ENCODE measurements at regions not wholly inside any gene's neighbourhood (a gene's known extent, or its start where the extent isn't known, plus 50 kb on each side); places are given as distances from the start of the nearest gene placed in this dataset.

DNA sequence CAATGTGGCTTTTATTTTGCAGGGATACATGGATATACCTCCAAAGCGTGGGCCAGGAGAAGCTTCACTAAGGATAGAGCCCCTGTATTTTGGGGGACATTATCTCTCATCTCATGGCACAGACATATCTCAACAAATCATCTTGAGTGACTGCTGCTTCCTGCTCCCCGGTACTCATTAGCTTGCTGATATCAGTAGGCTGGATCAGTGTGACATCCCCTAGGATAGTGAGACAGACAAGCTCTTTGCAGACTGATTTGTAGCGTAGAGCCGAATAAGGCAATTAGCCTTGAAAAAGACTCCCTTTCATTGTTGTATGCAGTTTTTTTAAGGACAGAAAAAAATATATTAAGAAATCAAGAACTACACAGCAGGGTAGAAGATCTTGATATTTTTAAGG, 237.7 kb upstream of the CDH9 start:
- DNase-seq, result no peak

GRCh38 chr5:27275345-27275744, 237.0 kb upstream of the CDH9 start:
- no peak for DNase-seq

GRCh38 chr5:27269766-27270165, 231.4 kb upstream of the CDH9 start:
- DNase-seq, result no peak

DNA sequence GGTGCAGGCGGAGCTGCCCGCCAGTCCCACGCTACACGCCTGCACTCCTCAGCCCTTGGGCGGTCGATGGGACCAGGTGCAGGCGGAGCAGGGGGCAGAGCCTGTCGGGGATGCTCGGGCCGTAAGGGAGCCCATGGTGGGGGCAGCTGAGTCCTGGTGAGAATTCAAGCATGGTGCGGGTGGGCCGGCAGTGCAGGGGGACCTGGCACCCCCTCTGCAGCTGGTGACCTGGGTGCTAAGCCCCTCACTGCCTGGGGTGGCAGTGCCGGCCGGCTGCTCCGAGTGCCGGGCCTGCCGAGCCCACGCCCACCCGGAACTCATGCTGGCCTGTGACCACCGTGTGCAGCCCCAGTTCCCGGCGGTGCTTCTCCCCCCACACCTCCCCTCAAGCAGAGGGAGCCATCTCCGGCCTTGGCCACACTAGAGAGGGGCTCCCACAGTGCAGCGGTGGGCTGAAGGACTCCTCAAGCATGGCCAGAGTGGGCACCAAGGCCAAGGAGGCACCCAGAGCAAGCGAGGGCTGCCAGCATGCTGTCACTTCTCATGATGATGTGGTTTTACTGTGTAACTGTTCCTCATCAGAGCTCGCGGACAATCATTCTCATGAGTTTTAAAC, 228.9 kb upstream of the CDH9 start:
- DNase-seq, result no peak

GRCh38 chr5:27266184-27266583, 227.8 kb upstream of the CDH9 start:
- DNase-seq, result no peak

GRCh38 chr5:27257696-27258095, 219.3 kb upstream of the CDH9 start:
- DNase-seq, result no peak

DNA sequence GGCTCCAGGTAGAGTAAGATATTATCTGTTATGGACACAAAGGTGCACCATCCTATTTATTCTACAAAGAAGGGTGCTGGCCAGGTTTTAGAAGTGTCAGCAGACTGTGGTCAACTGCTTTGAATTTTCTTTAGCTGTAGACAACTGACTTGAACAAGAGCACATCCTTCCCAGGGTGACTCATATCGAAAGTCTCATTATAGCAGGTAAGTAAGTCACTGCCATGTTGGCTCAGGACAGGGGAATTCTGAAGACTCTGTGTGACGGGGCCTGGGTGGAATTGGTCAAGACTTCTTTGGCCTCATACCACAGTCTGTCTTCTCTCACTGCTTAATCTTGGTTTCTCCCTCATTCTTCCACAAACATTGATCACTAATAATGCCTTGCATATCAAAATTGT, 214.5 kb upstream of the CDH9 start:
- DNase-seq, result no peak

DNA sequence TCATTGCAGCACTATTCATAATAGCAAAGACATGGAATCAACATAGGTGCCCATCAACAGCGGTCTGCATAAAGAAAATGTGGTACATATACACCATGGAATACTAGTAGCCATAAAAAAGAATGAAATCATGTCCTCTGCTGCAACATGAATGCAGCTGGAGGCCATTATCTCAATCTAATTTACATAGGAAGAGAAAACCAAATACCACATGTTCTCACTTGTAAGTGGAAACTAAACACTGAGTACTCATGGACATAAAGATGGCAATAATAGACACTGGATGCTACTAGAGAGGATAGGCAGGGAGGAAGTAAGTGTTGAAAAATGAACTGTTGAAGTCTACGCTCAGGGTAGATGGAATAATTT, 203.9 kb upstream of the CDH9 start:
- no peak for DNase-seq

GRCh38 chr5:27241564-27242257, 203.3 kb upstream of the CDH9 start:
- DNase-seq, result no peak

- DNase-seq, result no peak
Observed at GRCh38 chr5:27240791-27241190, 202.4 kb upstream of the CDH9 start.

DNA sequence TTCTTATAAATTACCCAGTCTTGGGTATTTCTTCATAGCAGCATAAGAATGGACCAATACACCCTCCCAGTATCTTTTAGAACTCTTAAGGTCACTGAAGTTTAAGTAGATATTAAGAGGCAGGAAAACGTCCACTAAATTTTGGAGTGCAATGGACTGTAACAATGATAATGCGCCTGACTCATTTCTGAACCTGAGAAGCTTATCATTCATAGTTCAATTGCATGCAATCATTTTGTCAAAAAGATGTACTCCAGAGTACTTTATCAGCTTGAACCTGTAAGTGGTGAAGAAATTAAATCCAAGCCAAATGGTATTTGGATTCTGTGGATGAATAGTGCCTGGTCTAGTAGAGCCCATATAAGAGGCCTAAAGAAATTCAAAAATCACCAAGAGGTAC, 196.5 kb upstream of the CDH9 start:
- no peak for DNase-seq

GRCh38 chr5:27221410-27221809, 183.0 kb upstream of the CDH9 start:
- no peak for DNase-seq

GRCh38 chr5:27220752-27221151, 182.4 kb upstream of the CDH9 start:
- no peak for DNase-seq

DNA sequence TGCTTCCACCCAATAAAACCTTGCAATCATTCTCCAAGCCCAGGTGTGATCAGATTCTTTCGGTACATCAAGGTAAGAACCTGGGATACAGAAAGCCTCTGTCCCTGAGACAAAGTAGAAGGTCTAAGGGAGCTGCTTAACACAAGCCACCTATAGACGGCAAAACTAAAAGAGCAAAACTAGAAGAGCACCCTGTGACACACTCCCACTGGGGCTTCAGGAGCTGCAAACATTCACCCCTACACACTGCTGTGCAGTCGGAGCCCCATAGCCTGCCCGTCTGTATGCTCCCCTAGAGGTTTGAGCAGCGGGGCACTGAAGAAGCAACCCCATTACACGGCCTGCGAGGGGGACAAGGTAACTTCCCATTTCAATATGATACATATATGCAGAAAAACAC, 179.6 kb upstream of the CDH9 start:
- no peak for DNase-seq

DNA sequence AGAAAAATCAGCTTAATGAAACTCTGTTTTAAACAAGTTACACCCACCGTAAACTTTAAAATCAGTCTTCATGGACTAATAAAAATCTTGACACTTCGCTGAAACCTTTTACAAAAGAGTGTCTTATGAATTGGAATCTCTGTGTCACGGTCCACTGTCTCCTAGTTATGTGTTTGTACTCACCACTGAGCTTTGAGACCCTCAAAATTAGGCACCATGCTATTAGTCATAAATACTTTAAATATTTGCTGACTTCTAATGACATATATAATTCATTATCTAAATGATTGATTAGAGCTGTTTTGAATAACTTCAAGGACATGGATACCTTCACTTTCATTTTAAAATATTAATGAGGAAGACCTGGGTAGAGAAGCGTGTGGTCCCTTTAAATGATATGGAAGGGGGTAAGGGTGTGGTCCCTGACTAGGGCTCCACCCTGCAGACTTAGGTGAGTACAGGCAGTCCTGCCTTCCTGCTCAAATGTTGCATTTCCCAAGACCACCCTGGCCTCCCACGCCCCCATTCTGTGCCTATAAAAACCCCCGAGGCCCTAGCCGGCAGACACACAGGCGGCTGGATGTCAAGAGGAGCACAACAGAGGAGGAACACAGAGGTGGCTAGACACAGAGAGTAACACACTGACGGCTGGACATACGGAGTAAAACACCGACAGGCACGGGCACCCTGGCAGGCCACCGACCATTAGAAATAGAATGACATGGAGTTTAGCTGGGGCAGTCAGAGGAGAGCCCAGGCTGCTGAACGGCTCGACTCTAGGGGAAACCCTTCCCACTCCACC, 179.0 kb upstream of the CDH9 start:
- DNase-seq, result no peak

DNA sequence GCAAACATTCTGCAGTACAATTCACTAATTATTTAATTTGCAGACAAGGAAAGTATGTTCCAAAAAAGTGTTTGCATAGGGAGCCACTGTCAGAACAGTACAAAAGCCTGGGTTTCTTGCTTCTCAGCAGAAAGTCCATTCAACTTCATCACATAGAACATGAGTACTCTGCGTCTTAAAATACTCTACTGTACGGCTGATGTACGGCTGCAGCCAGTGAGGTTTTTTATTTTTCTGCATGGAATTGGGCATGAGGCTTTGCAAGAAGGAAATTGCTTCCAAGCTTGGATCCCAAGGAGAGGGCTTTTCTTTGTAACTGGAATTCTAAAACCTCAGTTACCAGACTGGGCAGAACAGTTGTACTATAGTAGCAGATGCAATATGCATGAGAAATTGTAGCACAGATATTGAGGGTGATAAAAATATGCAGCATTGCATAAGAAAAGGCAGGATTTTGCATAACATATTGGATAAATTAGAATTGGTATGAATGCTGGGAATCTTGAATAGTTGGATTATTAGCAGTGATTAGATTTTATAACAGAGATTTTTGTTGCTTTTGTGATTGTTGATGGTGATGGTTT, 178.1 kb upstream of the CDH9 start:
- DNase-seq, result no peak

- DNase-seq, result no peak
Observed at GRCh38 chr5:27208051-27208450, 169.7 kb upstream of the CDH9 start.

- no peak for DNase-seq
Observed at GRCh38 chr5:27191786-27192510, 153.6 kb upstream of the CDH9 start.

- no peak for DNase-seq
Observed at GRCh38 chr5:27172693-27173092, 134.3 kb upstream of the CDH9 start.

DNA sequence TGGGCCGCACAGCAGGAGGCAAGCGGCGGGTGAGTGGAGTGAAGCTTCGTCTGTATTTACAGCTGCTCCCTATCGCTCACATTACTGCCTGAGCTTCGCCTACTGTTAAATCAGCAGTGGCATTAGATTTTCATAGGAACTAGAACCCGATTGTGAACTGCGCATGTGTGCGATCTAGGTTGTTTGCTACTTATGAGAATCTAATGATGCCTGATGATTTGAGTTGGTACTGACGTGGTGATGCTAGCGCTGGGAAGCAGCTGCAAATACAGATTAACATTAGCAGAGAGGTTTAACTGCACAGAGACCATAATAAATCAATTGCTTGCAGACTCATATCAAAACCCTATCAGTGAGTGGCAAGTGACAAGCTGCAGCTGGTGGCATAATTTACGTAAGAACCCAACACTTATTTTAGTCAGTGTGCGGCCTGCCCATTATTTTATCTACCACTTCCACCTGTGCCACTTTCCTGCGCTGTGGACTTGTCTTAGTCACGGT, 133.4 kb upstream of the CDH9 start:
- no peak for DNase-seq

- DNase-seq, result no peak
Observed at GRCh38 chr5:27158775-27159174, 120.4 kb upstream of the CDH9 start.

- DNase-seq, result no peak
Observed at GRCh38 chr5:27158171-27158570, 119.8 kb upstream of the CDH9 start.

GRCh38 chr5:27144456-27144855, 106.1 kb upstream of the CDH9 start:
- DNase-seq, result no peak

All from DMS 273 treated with DMSO at 0.1 percent for 48 hours (cell line).